ENCODE measurements at regions not wholly inside any gene's neighbourhood (a gene's known extent, or its start where the extent isn't known, plus 50 kb on each side); places are given as distances from the start of the nearest gene placed in this dataset.
"Not testable (repeated sequence)": the region's sequence is repeated elsewhere in the genome, so short reads cannot be mapped to it uniquely, and the experiment has no call there.

GRCh38 chr2:82137441-82137840, 1832.9 kb upstream of the LRRTM1 start:
- no peak for DNase-seq (ENCODE audit: low spot score)

GRCh38 chr2:82128051-82128450, 1823.5 kb upstream of the LRRTM1 start:
- DNase-seq (ENCODE audit: low spot score): no peak

GRCh38 chr2:82124629-82125028, 1820.1 kb upstream of the LRRTM1 start:
- DNase-seq (ENCODE audit: low spot score): no peak

GRCh38 chr2:82120654-82121053, 1816.1 kb upstream of the LRRTM1 start:
- DNase-seq (ENCODE audit: low spot score): peak; percentile 17

- DNase-seq (ENCODE audit: low spot score): peak; percentile 25
These were observed 1815.6 kb upstream of the LRRTM1 start for GRCh38 chr2:82120115-82120514.

GRCh38 chr2:82109418-82109817, 1804.9 kb upstream of the LRRTM1 start:
- DNase-seq (ENCODE audit: low spot score): no peak

GRCh38 chr2:82098617-82099016, 1794.1 kb upstream of the LRRTM1 start:
- DNase-seq (ENCODE audit: low spot score): no peak

GRCh38 chr2:82089518-82089917, 1785.0 kb upstream of the LRRTM1 start:
- no peak for DNase-seq (ENCODE audit: low spot score)

GRCh38 chr2:82084679-82085392, 1780.3 kb upstream of the LRRTM1 start:
- no peak for DNase-seq (ENCODE audit: low spot score)

- DNase-seq (ENCODE audit: low spot score): no peak
These were observed 1771.3 kb upstream of the LRRTM1 start for GRCh38 chr2:82075875-82076274.

GRCh38 chr2:82062463-82062862, 1757.9 kb upstream of the LRRTM1 start:
- DNase-seq (ENCODE audit: low spot score): no peak

GRCh38 chr2:82055846-82056245, 1751.3 kb upstream of the LRRTM1 start:
- no peak for DNase-seq (ENCODE audit: low spot score)

GRCh38 chr2:82043867-82044266, 1739.3 kb upstream of the LRRTM1 start:
- DNase-seq (ENCODE audit: low spot score): no peak

GRCh38 chr2:82027921-82028615, 1723.5 kb upstream of the LRRTM1 start:
- DNase-seq (ENCODE audit: low spot score): no peak

GRCh38 chr2:82023710-82024109, 1719.2 kb upstream of the LRRTM1 start:
- DNase-seq (ENCODE audit: low spot score): no peak

GRCh38 chr2:82013641-82014040, 1709.1 kb upstream of the LRRTM1 start:
- no peak for DNase-seq (ENCODE audit: low spot score)

GRCh38 chr2:82007071-82007664, 1702.6 kb upstream of the LRRTM1 start:
- DNase-seq (ENCODE audit: low spot score): no peak

- not testable (repeated sequence) for DNase-seq (ENCODE audit: low spot score)
These were observed 1701.3 kb upstream of the LRRTM1 start for GRCh38 chr2:82005889-82006288.

GRCh38 chr2:82001614-82002013, 1697.1 kb upstream of the LRRTM1 start:
- DNase-seq (ENCODE audit: low spot score): no peak

- no peak for DNase-seq (ENCODE audit: low spot score)
These were observed 1696.1 kb upstream of the LRRTM1 start for GRCh38 chr2:82000606-82001005.

- DNase-seq (ENCODE audit: low spot score): no peak
These were observed 1691.8 kb upstream of the LRRTM1 start for GRCh38 chr2:81996332-81996731.

GRCh38 chr2:81991282-81991681, 1686.7 kb upstream of the LRRTM1 start:
- no peak for DNase-seq (ENCODE audit: low spot score)

- no peak for DNase-seq (ENCODE audit: low spot score)
These were observed 1682.8 kb upstream of the LRRTM1 start for GRCh38 chr2:81987370-81987769.
